ENCODE measurements at regions not wholly inside any gene's neighbourhood (a gene's known extent, or its start where the extent isn't known, plus 50 kb on each side); places are given as distances from the start of the nearest gene placed in this dataset.
"Not testable (repeated sequence)": the region's sequence is repeated elsewhere in the genome, so short reads cannot be mapped to it uniquely, and the experiment has no call there.

- no peak for DNase-seq
Observed at GRCh38 chr12:83276904-83277303, 590.2 kb downstream of the TMTC2 start.

GRCh38 chr12:83271201-83271600, 584.5 kb downstream of the TMTC2 start:
- no peak for DNase-seq

GRCh38 chr12:83265808-83266207, 579.1 kb downstream of the TMTC2 start:
- DNase-seq: no peak

- DNase-seq: no peak
Observed at GRCh38 chr12:83261998-83262397, 575.3 kb downstream of the TMTC2 start.

- not testable (repeated sequence) for DNase-seq
Observed at GRCh38 chr12:83260126-83260525, 573.4 kb downstream of the TMTC2 start.

GRCh38 chr12:83257726-83258125, 571.0 kb downstream of the TMTC2 start:
- DNase-seq: no peak

- DNase-seq: no peak
Observed at GRCh38 chr12:83256562-83256961, 569.9 kb downstream of the TMTC2 start.

GRCh38 chr12:83250866-83251265, 564.2 kb downstream of the TMTC2 start:
- DNase-seq: no peak

- no peak for DNase-seq
Observed at GRCh38 chr12:83245156-83245555, 558.5 kb downstream of the TMTC2 start.

GRCh38 chr12:83244001-83244400, 557.3 kb downstream of the TMTC2 start:
- no peak for DNase-seq

GRCh38 chr12:83233987-83234386, 547.3 kb downstream of the TMTC2 start:
- DNase-seq: not testable (repeated sequence)

- not testable (repeated sequence) for DNase-seq
Observed at GRCh38 chr12:83226960-83227359, 540.3 kb downstream of the TMTC2 start.

- DNase-seq: no peak
Observed at GRCh38 chr12:83225806-83226205, 539.1 kb downstream of the TMTC2 start.

GRCh38 chr12:83224012-83224411, 537.3 kb downstream of the TMTC2 start:
- DNase-seq: no peak

- DNase-seq: no peak
Observed at GRCh38 chr12:83220774-83221173, 534.1 kb downstream of the TMTC2 start.

- no peak for DNase-seq
Observed at GRCh38 chr12:83216230-83216629, 529.5 kb downstream of the TMTC2 start.

- DNase-seq: no peak
Observed at GRCh38 chr12:83214185-83214584, 527.5 kb downstream of the TMTC2 start.

GRCh38 chr12:83210933-83211332, 524.2 kb downstream of the TMTC2 start:
- no peak for DNase-seq

- no peak for DNase-seq
Observed at GRCh38 chr12:83199069-83199468, 512.4 kb downstream of the TMTC2 start.

GRCh38 chr12:83198291-83199015, 511.7 kb downstream of the TMTC2 start:
- DNase-seq: no peak

GRCh38 chr12:83197483-83197914, 510.8 kb downstream of the TMTC2 start:
- no peak for DNase-seq

GRCh38 chr12:83196694-83197350, 510.1 kb downstream of the TMTC2 start:
- no peak for DNase-seq

- no peak for DNase-seq
Observed at GRCh38 chr12:83190631-83191390, 504.1 kb downstream of the TMTC2 start.

- DNase-seq: no peak
Observed at GRCh38 chr12:83186419-83186818, 499.7 kb downstream of the TMTC2 start.
